ENCODE measurements at regions not wholly inside any gene's neighbourhood (a gene's known extent, or its start where the extent isn't known, plus 50 kb on each side); places are given as distances from the start of the nearest gene placed in this dataset.

DNA sequence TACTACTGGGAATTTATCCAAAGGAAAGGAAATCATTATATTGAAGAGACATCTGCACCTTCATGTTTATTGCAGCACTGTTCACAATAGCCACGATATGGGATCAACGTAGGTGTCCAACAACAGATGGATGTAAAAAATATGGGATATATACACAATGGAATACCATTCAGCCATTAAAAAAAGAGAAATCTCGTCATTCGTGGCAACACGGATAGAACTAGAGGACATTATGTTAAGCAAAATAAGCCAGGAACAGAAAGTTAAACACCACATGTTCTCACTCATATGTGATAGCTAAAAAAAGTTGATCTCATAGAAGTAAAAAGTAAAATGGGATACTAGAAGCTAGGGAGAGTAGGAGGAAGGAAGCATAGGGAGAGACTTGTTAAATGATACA, 82.9 kb upstream of the CLMN start:
- Histone ChIP-seq H3K4me3 (ENCODE audit: low read length) (no peak overlapping the region), H3K9me3 (ENCODE audit: control insufficient read depth, insufficient read depth, low read length) (no peaks in the 10 kb centered on the region), H3K27me3 (ENCODE audit: control insufficient read depth, low read length) (0 out of 2 replicates have a peak, but pooled peaks cover 3% of the 10 kb centered on the region), H3F3A (ENCODE audit: control insufficient read depth, insufficient read depth) (no peaks in the 10 kb centered on the region), H3K79me2 (ENCODE audit: control insufficient read depth, low read length) (no peaks in the 10 kb centered on the region), H3K27ac (ENCODE audit: low read depth, low read length) (no peak overlapping the region), H3K9me2 (replicated peaks; ENCODE audit: control insufficient read depth, low read length) (no peaks in the 10 kb centered on the region), H3K4me2 (ENCODE audit: low read length) (no peak overlapping the region), H3K36me3 (ENCODE audit: control insufficient read depth, low read length) (no peaks in the 10 kb centered on the region), H3K4me1 (ENCODE audit: control insufficient read depth, low read length) (no peaks in the 10 kb centered on the region), H4K20me1 (ENCODE audit: control insufficient read depth, insufficient read depth, low read depth, low read length) (no peaks in the 10 kb centered on the region)
- TF ChIP-seq EZH2phosphoT487 (IDR thresholded peaks at IDR 0.05; ENCODE audit: borderline replicate concordance, low read length): no peak
- TF ChIP-seq, protein P1, sequence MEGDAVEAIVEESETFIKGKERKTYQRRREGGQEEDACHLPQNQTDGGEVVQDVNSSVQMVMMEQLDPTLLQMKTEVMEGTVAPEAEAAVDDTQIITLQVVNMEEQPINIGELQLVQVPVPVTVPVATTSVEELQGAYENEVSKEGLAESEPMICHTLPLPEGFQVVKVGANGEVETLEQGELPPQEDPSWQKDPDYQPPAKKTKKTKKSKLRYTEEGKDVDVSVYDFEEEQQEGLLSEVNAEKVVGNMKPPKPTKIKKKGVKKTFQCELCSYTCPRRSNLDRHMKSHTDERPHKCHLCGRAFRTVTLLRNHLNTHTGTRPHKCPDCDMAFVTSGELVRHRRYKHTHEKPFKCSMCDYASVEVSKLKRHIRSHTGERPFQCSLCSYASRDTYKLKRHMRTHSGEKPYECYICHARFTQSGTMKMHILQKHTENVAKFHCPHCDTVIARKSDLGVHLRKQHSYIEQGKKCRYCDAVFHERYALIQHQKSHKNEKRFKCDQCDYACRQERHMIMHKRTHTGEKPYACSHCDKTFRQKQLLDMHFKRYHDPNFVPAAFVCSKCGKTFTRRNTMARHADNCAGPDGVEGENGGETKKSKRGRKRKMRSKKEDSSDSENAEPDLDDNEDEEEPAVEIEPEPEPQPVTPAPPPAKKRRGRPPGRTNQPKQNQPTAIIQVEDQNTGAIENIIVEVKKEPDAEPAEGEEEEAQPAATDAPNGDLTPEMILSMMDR (IDR thresholded peaks at IDR 0.05; ENCODE audit: low read depth, low read length, poor library complexity, severe bottlenecking): no peak

DNA sequence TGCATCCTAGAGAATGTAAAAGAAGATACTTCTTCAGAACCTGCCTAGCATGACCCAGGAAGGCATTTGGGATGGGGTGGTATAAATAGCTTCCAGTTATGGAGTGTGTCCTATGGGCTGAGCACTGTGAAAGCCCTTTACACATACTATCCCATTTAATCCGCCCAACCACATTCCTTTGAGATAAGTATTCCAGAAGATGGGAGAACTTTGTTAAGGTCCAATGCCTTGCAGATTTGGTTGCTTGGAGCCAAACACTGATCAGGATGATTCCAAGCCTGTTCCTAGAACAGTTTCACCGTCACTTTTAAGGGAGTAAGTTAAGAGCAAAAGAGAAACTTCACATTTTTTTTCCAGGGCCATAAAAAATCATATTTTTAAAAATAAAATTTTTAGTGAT, 82.5 kb upstream of the CLMN start:
- Histone ChIP-seq H3K4me1 (ENCODE audit: control insufficient read depth, low read length) (no peaks in the 10 kb centered on the region), H3K36me3 (ENCODE audit: control insufficient read depth, low read length) (no peaks in the 10 kb centered on the region), H3K4me3 (ENCODE audit: low read length) (no peak overlapping the region), H4K20me1 (ENCODE audit: control insufficient read depth, insufficient read depth, low read depth, low read length) (no peaks in the 10 kb centered on the region), H3K9me2 (replicated peaks; ENCODE audit: control insufficient read depth, low read length) (no peaks in the 10 kb centered on the region), H3K27me3 (ENCODE audit: control insufficient read depth, low read length) (0 out of 2 replicates have a peak, but pooled peaks cover 3% of the 10 kb centered on the region), H3F3A (ENCODE audit: control insufficient read depth, insufficient read depth) (no peaks in the 10 kb centered on the region), H3K27ac (ENCODE audit: low read depth, low read length) (no peak overlapping the region), H3K4me2 (ENCODE audit: low read length) (no peak overlapping the region), H3K79me2 (ENCODE audit: control insufficient read depth, low read length) (no peaks in the 10 kb centered on the region), H3K9me3 (ENCODE audit: control insufficient read depth, insufficient read depth, low read length) (no peaks in the 10 kb centered on the region)
- TF ChIP-seq, protein P1 (IDR thresholded peaks at IDR 0.05; ENCODE audit: low read depth, low read length, poor library complexity, severe bottlenecking): no peak
- TF ChIP-seq EZH2phosphoT487 (IDR thresholded peaks at IDR 0.05; ENCODE audit: borderline replicate concordance, low read length): no peak

DNA sequence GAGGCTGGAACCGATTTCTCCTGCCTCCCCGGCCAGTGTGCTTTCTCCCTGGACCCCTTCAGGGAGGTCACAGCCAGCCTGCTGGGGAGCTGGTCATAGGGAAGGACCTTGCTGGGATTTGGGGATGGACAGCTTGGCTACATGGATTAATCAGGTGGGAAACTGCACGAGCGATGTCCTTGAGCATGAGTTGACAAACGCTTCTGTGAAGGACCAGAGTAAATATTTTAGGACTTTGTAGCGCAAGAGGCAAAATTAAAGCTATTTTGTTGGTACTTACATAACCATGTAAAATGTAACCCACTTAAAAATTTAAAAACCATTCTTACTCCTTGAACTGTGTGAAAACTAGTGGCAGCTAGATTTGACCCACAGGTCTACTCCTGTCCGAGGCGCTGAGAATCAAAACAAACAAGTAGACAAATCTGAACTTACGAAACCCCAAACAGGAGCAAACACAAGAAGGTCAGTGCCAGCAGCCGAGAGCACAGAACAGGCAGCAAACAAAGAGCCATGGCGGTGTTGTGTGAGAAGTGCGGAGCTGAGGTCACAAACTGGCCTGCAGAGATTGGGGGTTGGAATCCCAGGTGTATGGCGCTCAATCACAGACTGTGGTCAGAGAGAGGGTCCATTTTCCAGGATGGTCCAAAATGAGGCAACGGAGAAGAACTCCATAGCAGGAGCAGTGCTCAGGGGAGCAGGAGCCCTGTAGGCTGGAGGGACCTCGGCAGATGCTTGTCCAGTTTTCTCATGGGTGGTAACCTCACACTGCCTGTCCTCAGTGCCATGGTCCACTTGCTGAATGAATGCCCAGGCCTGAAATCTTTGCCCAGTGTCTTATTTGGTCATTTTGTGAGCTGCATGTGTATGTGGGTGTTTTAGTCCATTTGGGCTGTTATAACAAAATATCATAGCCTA, 79.2 kb upstream of the CLMN start:
- Histone ChIP-seq H3K79me2 (ENCODE audit: control insufficient read depth, low read length) (no peaks in the 10 kb centered on the region), H3K36me3 (ENCODE audit: control insufficient read depth, low read length) (no peaks in the 10 kb centered on the region), H3F3A (ENCODE audit: control insufficient read depth, insufficient read depth) (no peaks in the 10 kb centered on the region), H3K9me2 (replicated peaks; ENCODE audit: control insufficient read depth, low read length) (no peaks in the 10 kb centered on the region), H3K4me3 (ENCODE audit: low read length) (no peak overlapping the region), H3K4me2 (ENCODE audit: low read length) (no peak overlapping the region), H3K4me1 (ENCODE audit: control insufficient read depth, low read length) (no peaks in the 10 kb centered on the region), H3K27me3 (ENCODE audit: control insufficient read depth, low read length) (no peaks in the 10 kb centered on the region), H4K20me1 (ENCODE audit: control insufficient read depth, insufficient read depth, low read depth, low read length) (no peaks in the 10 kb centered on the region), H3K9me3 (ENCODE audit: control insufficient read depth, insufficient read depth, low read length) (no peaks in the 10 kb centered on the region), H3K27ac (ENCODE audit: low read depth, low read length) (no peak overlapping the region)
- TF ChIP-seq EZH2phosphoT487 (IDR thresholded peaks at IDR 0.05; ENCODE audit: borderline replicate concordance, low read length): no peak
- TF ChIP-seq, protein P1 (IDR thresholded peaks at IDR 0.05; ENCODE audit: low read depth, low read length, poor library complexity, severe bottlenecking): no peak
